Heart left ventricle (tissue), 16 donors: ENCODE measurements at regions not wholly inside any gene's neighbourhood (a gene's known extent, or its start where the extent isn't known, plus 50 kb on each side); places are given as distances from the start of the nearest gene placed in this dataset.

Experiments
- ATAC-seq, 4 donors: fragments of 200-7000 bp; cut with Tn5 transposase; one replicate each; pipeline ENCODE4 v1.9.1; 2020 to 2022; ENCODE audit warnings: moderate library complexity in 4 of 4, mild to moderate bottlenecking in 3 of 4, moderate number of reproducible peaks in 1 of 4
- DNase-seq, 5 donors: peaks; one replicate each; pipeline ENCODE4 v3.0.0-alpha.2; 2020
- H3K27ac ChIP-seq, 12 donors: fragments of 200-600 bp; sonication (generic) in 4 of 12; one replicate each; pipeline versions ENCODE4 v1.5.0 to v1.8.0; 2016 to 2022; ENCODE audit warnings: mild to moderate bottlenecking in 2 of 12
- H3K27me3 ChIP-seq, 9 donors: fragments of 200-600 bp; sonication (generic) in 2 of 9; one replicate each; pipeline versions ENCODE4 v1.5.1 to v1.8.0; 2016 to 2022; ENCODE audit warnings: mild to moderate bottlenecking in 3 of 9
- H3K36me3 ChIP-seq, 9 donors: fragments of 200-600 bp; sonication (generic) in 2 of 9; one replicate each; pipeline versions ENCODE4 v1.5.0 to v1.8.0; 2018 to 2022; ENCODE audit warnings: mild to moderate bottlenecking in 2 of 9
- H3K4me1 ChIP-seq, 12 donors: fragments of 200-600 bp; sonication (generic) in 4 of 12; one replicate each; pipeline versions ENCODE4 v1.5.0 to v1.8.0; 2016 to 2022; ENCODE audit warnings: mild to moderate bottlenecking in 3 of 12
- H3K4me3 ChIP-seq, 12 donors: fragments of 200-600 bp; sonication (generic) in 4 of 12; one replicate each; pipeline versions ENCODE4 v1.5.0 to v1.8.0; 2017 to 2022; ENCODE audit warnings: mild to moderate bottlenecking in 9 of 12, moderate library complexity in 4 of 12
- H3K9me3 ChIP-seq, 12 donors: fragments of 200-600 bp; sonication (generic) in 4 of 12; one replicate each; pipeline versions ENCODE4 v1.5.0 to v1.8.0; 2016 to 2022; ENCODE audit warnings: mild to moderate bottlenecking in 1 of 12
- CTCF ChIP-seq, 12 donors: fragments of 200-600 bp; sonication (generic) in 4 of 12; IDR thresholded peaks; one replicate each; pipeline versions ENCODE4 v1.5.0 to v1.8.0; 2018 to 2022; ENCODE audit warnings: antibody characterized with exemption in 12 of 12, mild to moderate bottlenecking in 5 of 12
- POLR2A ChIP-seq, 2 donors: fragments of 450-650 bp; IDR thresholded peaks; one replicate each; pipeline ENCODE4 v1.6.1; 2017; ENCODE audit warnings: antibody characterized with exemption in 2 of 2, mild to moderate bottlenecking in 2 of 2, moderate library complexity in 2 of 2
- WGBS, 4 donors: extraction: QIAGEN DNeasy Blood & Tissue Kit in 2 of 4; methylation state at CpG; one replicate each; pipeline versions ENCODE4 v1.1.5 to v1.1.7; 2013 to 2018; 5-methylcytosine and 5-hydroxymethylcytosine counted together
- intact Hi-C, 10 donors: fragments of 100-400 bp; cut with DNase I; formaldehyde crosslinking; loops; one replicate each; pipeline versions ENCODE4 v1.11.1 to v1.14.2; 2022
- donor health status: ischemic (EF 13 %, LVEDD 7.1; RV severe dilation, severe dysfunction).
- donor health status: healthy with polysubstance abuse.
- donor health status: DM: no; HTN: yes; CAD: no.
- donor health status: DM: no; HTN: no; CAD: no.
- donor health status: ischemic (EF 25% LVEDD 6.9; RV normal size, moderate dysfunction).
- donor health status: ischemic (EF 25% LVEDD 5.7; RV mildly dilated, moderate dysfunction).
- donor health status: healthy.
- donor health status: DM: yes; HTN: yes; CAD: no.
- donor health status: ischemic (EF 35%, LVEDD 5.7; RV mildly dilated, moderate dysfunction).
- donor health status: nonischemic (EF 11% LVEDD 7.7; RV severe dilation, severe dysfunction).
- donor health status: DM: yes; HTN: yes; CAD: no.
- donor health status: PGD.
- donor health status: ischemic (EF 29% LVEDD 5.4; RV normal size, mild dysfunction).
- donor health status: nonischemic (EF 23%, LVEDD 6.1; RV moderate dilation, normal function).

GRCh38 chr1:34360574-34360973 is 183.9 kb downstream of the C1orf94 start:
- 68 to 88% (median 84%) methylated on average over 3 of the region's 3 CpGs for WGBS, 4 donors
- Histone ChIP-seq H3K9me3 (no peaks in the 10 kb centered on the region), H3K27ac (no peak overlapping the region), H3K27me3 (peaks cover 0 to 17% (median 3%) of the 10 kb centered on the region in 9 donors), H3K4me3 (no peak overlapping the region), H3K36me3 (no peaks in the 10 kb centered on the region), H3K4me1 (no peaks in the 10 kb centered on the region)
- intact Hi-C loops: no loop called here
- DNase-seq (no peak), ATAC-seq (no peak)
- TF ChIP-seq POLR2A (IDR thresholded peaks at IDR 0.05): no peak
- TF ChIP-seq CTCF (IDR thresholded peaks at IDR 0.05): no peak

- TF ChIP-seq CTCF (IDR thresholded peaks at IDR 0.05): no peak
- no peak for TF ChIP-seq POLR2A (IDR thresholded peaks at IDR 0.05)
- Histone ChIP-seq H3K9me3 (no peaks in the 10 kb centered on the region), H3K4me3 (no peak overlapping the region), H3K27ac (no peak overlapping the region), H3K36me3 (no peaks in the 10 kb centered on the region), H3K4me1 (no peaks in the 10 kb centered on the region), H3K27me3 (peaks cover 0 to 20% (median 3%) of the 10 kb centered on the region in 9 donors)
- no peak for ATAC-seq
- no peak for DNase-seq
- intact Hi-C loops: no loop called here
- 23 to 50% (median 40%) methylated on average over 3 of the region's 3 CpGs for WGBS, 4 donors
Observed at GRCh38 chr1:34361121-34361520, 184.4 kb downstream of the C1orf94 start.

GRCh38 chr1:34361781-34362357 is 185.2 kb downstream of the C1orf94 start:
- H3K27ac ChIP-seq: no peak overlapping the region

GRCh38 chr1:34362949-34363348 is 186.2 kb downstream of the C1orf94 start:
- H3K9me3 ChIP-seq: no peaks in the 10 kb centered on the region
- peaks cover 0 to 12% (median 0%) of the 10 kb centered on the region in 9 donors for H3K27me3 ChIP-seq
- H3K4me3 ChIP-seq: no peak overlapping the region
- H3K36me3 ChIP-seq: no peaks in the 10 kb centered on the region
- no peak overlapping the region for H3K27ac ChIP-seq
- no peaks in the 10 kb centered on the region for H3K4me1 ChIP-seq
- no peak for TF ChIP-seq POLR2A (IDR thresholded peaks at IDR 0.05)
- TF ChIP-seq CTCF (IDR thresholded peaks at IDR 0.05): no peak
- intact Hi-C loops: no loop called here
- 76 to 79% (median 77%) methylated on average over 4 of the region's 4 CpGs for WGBS, 4 donors
- DNase-seq: no peak
- no peak for ATAC-seq

More at GRCh38 chr1:34361781-34362357, 185.2 kb downstream of the C1orf94 start:
- 49 to 75% (median 69%) methylated on average over 2 of the region's 2 CpGs for WGBS, 4 donors
- Histone ChIP-seq H3K4me3 (no peak overlapping the region), H3K4me1 (no peaks in the 10 kb centered on the region), H3K27me3 (peaks cover 0 to 19% (median 3%) of the 10 kb centered on the region in 9 donors), H3K9me3 (no peaks in the 10 kb centered on the region), H3K36me3 (no peaks in the 10 kb centered on the region)
- no peak for TF ChIP-seq CTCF (IDR thresholded peaks at IDR 0.05)
- no peak for TF ChIP-seq POLR2A (IDR thresholded peaks at IDR 0.05)
- DNase-seq: no peak
- intact Hi-C loops: no loop called here
- ATAC-seq: no peak
